Left renal cortex interstitium (tissue), 4 donors: ENCODE measurements at regions not wholly inside any gene's neighbourhood (a gene's known extent, or its start where the extent isn't known, plus 50 kb on each side); places are given as distances from the start of the nearest gene placed in this dataset.
"Not testable (repeated sequence)": the region's sequence is repeated elsewhere in the genome, so short reads cannot be mapped to it uniquely, and the experiment has no call there.

ENCODE experiments used
- DNase-seq, 4 donors: peaks; one replicate each; pipeline ENCODE4 v3.0.0-alpha.2; 2013; ENCODE audit warnings: low read depth in 4 of 4, low spot score in 2 of 4, missing footprints in 1 of 4

GRCh38 chr21:18549214-18549905 is 145.8 kb upstream of the TMPRSS15 start:
- DNase-seq: no peak

- DNase-seq: no peak
Observed at GRCh38 chr21:18550361-18550760, 146.8 kb upstream of the TMPRSS15 start.

- no peak for DNase-seq
Observed at GRCh38 chr21:18553786-18554185, 150.2 kb upstream of the TMPRSS15 start.

DNA sequence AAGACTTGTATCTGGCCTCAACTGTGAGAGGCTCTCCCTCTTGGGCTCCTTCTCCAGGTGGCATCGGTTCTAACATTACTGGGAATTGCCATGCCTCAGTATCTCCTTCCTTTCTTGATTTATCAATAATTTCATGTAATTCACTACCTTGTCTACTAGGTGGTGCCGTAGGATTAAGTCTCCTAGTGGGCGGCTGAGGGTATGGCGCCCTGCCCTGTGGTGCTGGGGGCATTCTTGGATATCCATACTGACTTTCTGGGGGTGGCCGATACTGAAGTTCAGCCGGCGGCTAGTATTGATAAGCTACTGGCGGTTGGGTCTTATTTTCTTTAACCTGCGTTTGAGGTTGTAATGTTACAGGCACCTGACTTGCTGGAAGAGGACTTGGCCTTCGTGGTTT is 164.2 kb upstream of the TMPRSS15 start:
- DNase-seq: not testable (repeated sequence)

DNA sequence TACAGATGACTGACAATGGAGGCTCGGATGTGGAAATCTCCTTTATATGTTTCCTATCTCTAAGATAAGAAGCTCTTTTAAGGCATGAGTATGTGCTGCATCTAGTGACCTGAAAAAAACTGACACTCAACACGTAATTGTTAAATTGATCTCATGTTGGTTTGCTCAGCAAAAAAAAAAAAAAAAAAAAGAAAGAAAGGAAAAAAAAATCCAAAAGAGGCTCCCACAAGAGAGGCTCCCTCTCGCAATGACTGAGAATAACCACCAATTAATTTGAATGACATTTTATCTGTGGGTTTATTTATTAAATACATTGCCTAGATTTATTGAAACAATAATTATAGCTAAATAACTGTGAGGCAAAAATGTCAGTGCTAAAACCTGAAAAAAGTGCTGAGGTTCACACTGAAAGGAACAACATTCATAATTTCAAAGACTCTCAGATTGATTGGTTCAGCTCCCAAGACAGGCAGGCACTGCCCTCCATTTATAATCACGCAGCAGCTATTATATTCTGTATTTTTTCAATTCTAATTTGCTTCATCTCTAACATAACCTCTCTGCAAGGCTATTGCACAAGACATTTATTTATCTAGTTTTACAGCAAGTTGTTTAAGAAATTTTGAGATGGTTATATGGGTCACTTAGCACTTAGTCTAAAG is 184.5 kb upstream of the TMPRSS15 start:
- DNase-seq: no peak

DNA sequence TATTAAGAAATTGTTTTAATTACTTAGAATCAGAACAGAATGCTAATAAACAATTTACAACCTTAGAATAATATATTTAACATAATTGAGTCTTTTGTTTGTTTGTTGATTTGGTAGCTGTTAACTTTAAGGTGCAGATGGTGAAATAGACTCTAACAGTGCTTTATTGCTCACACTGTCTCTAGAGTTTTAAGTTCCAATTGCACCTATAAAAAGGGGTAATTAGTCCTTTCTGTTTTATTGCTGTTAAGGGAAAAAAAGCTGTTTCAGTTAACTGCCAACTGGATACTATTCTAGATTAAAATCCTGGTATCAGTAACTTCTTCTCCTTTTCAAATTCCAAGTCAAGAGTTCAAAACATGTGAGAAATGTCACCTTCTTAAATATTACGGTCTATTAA is 197.6 kb upstream of the TMPRSS15 start:
- no peak for DNase-seq

DNA sequence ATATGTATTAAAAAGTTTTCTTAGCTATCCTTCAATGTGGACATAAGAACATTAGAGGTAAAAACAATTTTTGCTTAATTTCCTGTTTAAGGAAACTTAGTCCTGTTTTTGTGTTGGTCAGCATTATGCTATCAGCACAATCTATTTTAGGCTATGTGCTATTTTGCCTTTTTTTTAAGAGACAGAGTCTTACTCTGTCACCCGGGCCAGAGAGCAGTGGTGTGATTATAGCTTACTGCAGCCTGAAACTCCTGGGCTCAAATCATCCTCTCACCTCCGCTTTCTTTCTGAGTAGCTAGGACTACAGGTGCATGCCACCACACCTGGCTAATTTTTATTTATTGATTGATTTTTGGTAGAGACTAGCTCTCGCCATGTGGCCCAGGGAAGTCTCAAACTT is 199.1 kb upstream of the TMPRSS15 start:
- no peak for DNase-seq

DNA sequence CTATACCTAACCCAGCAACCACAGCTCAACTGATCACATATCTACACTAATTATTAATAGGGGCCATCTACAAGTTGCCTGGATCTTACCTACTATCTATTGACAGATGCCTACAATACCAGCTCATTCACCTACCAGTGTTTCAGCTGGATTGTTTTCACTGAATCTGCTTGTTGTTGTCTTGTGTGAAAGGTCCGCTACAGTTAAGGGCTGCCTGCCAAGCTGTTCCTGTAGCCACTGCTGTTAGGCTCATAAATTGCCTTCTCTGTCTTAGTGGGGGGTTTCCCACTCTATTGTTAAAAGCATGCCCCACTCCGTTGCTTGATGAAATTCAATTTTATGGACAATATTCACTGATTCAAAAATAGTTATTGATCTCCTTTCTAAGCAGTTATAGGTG is 199.7 kb upstream of the TMPRSS15 start:
- DNase-seq: no peak

- no peak for DNase-seq
Observed at GRCh38 chr21:18603980-18604379, 200.4 kb upstream of the TMPRSS15 start.

- DNase-seq: no peak
Observed at GRCh38 chr21:18608226-18608625, 204.6 kb upstream of the TMPRSS15 start.

GRCh38 chr21:18614303-18614702 is 210.7 kb upstream of the TMPRSS15 start:
- no peak for DNase-seq

GRCh38 chr21:18617291-18617690 is 213.7 kb upstream of the TMPRSS15 start:
- DNase-seq: no peak

DNA sequence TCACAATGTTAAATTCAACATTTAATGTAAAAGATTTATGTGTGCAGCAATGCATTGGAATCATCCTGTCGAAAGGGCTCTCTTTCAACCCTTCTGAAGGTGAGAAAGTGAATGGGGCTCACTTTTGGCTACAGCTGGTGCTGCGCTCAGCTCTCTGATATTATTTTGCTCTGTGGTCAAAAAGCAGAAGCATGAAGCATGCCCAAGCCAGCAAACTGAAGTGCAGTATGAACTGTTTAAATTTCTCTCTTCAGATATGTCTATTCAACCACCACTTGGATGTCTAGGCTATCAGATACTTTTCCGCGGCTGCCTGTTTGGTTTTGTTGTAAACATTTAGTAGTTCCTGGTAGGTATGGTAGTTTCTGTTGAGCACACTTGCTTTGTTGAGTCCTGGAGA is 216.9 kb upstream of the TMPRSS15 start:
- DNase-seq: no peak

- DNase-seq: no peak
Observed at GRCh38 chr21:18622383-18622782, 218.8 kb upstream of the TMPRSS15 start.

GRCh38 chr21:18630446-18630845 is 226.9 kb upstream of the TMPRSS15 start:
- no peak for DNase-seq

DNA sequence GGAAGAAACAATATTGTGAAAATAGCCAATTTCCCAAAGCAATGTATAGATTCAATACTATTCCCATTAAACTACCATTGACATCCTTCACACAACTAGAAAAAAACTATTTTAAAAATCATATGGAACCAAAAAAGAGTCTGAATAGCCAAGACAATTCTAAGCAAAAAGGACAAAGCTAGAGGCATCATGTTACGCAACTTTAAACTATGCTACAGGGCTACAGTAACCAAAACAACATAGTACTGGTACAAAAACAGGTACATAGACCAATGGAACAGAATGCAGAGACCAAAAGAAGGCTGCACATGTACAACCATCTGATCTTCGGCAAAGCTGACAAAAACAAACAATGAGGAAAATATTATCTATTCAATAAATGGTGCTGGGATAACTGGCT is 233.3 kb upstream of the TMPRSS15 start:
- DNase-seq: no peak

DNA sequence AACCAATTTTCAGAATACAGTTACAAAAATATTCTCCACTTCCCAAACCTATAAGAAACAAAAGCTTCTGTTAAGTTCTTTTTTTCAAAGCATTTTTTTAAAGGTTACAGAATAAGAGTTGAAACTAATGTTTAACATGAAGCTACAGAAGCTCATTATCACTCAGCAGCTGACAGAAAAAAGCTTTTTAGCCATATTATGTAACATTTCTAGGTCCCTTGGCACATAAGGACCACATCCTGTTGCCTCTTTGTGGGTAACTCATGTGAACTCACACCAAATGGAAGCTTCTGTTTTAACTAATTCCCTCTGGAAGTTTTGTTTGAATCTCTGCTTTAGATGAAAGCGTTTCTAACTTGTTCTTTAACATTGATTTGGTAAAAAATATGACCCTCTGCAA is 242.5 kb upstream of the TMPRSS15 start:
- no peak for DNase-seq

GRCh38 chr21:18655931-18656330 is 252.3 kb upstream of the TMPRSS15 start:
- DNase-seq: no peak

DNA sequence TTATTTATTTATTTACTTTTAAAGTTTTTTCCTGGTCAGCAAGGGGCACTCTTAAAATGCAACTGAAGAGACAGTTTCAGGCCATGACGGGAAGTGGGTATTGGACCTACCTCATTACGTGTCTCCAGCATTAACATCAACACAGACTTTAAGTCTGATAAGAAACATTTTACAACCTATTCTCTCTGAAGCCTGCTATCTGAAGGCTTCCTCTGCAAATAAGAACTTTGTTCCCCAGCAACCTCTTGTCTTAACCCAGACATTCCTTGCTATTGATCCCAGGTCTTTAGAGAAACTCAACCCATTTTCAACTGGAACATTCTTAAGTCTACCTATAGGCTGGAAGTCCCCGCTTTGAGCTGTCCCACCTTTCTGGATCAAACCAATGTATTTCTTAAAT is 258.3 kb upstream of the TMPRSS15 start:
- DNase-seq: no peak

DNA sequence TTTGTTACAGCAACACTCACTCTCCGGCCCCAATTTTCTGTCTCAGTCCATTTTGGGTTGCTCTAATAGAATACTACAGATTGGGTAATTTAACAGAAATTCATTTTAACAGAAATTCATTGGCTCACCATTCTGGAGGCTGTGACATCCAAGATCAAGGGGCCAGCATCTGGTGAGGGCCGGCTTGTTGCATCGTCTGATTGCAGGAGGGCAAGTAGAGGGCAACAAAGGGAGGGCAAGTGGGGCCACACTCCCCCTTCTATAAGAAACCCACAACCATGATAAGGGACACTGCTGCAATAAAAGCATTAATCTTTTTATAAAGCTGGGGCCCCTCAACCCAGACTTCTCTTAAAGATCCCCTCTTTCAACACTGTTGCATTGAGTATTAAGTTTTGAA is 260.1 kb upstream of the TMPRSS15 start:
- DNase-seq: no peak

- DNase-seq: no peak
Observed at GRCh38 chr21:18666725-18667124, 263.1 kb upstream of the TMPRSS15 start.

GRCh38 chr21:18673789-18674188 is 270.2 kb upstream of the TMPRSS15 start:
- DNase-seq: no peak

DNA sequence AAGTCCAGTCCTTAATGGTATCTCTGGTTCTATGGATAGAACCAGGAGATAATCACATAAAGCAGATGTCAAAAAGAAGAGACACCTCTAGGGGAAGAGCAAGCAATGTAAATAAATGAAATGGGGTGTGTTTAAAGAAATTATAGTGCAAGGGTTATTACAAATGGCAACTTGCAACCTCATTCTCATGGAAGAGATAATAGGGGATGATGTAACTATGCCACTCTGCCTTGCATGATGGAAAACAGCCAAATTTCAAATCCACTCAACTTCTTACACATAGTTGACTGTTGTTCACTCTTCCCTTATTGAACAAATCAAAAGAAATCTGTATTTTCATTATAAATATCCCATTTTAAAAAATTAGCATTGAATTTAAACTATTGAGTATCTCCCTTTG is 274.0 kb upstream of the TMPRSS15 start:
- no peak for DNase-seq
